Nephron (organoid): ENCODE measurements at regions not wholly inside any gene's neighbourhood (a gene's known extent, or its start where the extent isn't known, plus 50 kb on each side); places are given as distances from the start of the nearest gene placed in this dataset.

ENCODE experiments used
- H3K27ac Mint-ChIP-seq, 3 experiments: 2 replicates each; pipeline ENCODE4 v1.8.0; 2020; ENCODE audit warnings: mixed read lengths in 3 of 3, mild to moderate bottlenecking in 2 of 3, moderate library complexity in 1 of 3
- H3K27me3 Mint-ChIP-seq: 2 replicates; pipeline ENCODE4 v1.8.0; 2021; ENCODE audit warnings: low read depth, mild to moderate bottlenecking, moderate library complexity, mixed read lengths
- H3K36me3 Mint-ChIP-seq: 2 replicates; pipeline ENCODE4 v1.8.0; 2020; ENCODE audit warnings: low read depth, mixed read lengths
- H3K4me1 Mint-ChIP-seq: 2 replicates; pipeline ENCODE4 v1.8.0; 2020; ENCODE audit warnings: mixed read lengths
- H3K4me3 Mint-ChIP-seq, 3 experiments: 2 replicates each; pipeline ENCODE4 v1.8.0; 2020; ENCODE audit warnings: mild to moderate bottlenecking in 3 of 3, mixed read lengths in 3 of 3, moderate library complexity in 2 of 3
- H3K9me3 Mint-ChIP-seq: 2 replicates; pipeline ENCODE4 v1.8.0; 2020; ENCODE audit warnings: mixed read lengths
- CTCF ChIP-seq, 3 experiments: fragments of 200-600 bp; sonication (generic); IDR thresholded peaks; one replicate each; pipeline ENCODE4 v1.5.0; 2021; ENCODE audit warnings: antibody characterized with exemption in 3 of 3; ENCODE audit not compliant: unreplicated experiment in 3 of 3

DNA sequence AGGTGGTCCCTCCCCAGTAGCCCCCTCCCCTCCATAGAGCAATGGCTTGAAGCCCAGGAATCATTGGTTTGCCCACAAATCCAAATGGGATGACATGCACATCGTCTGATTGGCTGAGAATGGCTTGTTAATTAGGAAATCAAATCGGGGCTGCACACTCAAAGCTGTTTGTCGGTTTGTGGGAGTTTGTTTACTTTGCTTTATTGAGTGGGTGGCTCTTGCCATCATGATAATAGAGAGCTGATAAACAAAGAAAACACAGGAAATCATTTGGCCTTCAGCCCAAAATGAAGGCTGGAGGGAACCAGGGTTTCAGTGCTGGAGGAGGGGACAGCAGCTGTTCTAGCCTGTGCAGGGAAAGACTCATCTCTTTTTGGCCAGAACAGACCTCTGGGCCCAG lies 316.3 kb downstream of the CBLN1 start:
- H3K4me3 Mint-ChIP-seq = no peak overlapping the region
- peaks cover 21% of the 10 kb centered on the region for H3K27me3 Mint-ChIP-seq
- no peak for TF ChIP-seq CTCF (IDR thresholded peaks at IDR 0.05; ENCODE audit: unreplicated experiment in 3 of 3)
- H3K36me3 Mint-ChIP-seq = no peaks in the 10 kb centered on the region
- no peak overlapping the region for H3K27ac Mint-ChIP-seq
- no peaks in the 10 kb centered on the region for H3K9me3 Mint-ChIP-seq
- H3K4me1 Mint-ChIP-seq = peaks cover 15% of the 10 kb centered on the region

GRCh38 chr16:48963901-48964615 lies 317.6 kb downstream of the CBLN1 start:
- Mint-ChIP-seq H3K9me3 (no peaks in the 10 kb centered on the region), H3K36me3 (no peaks in the 10 kb centered on the region), H3K4me3 (no peak overlapping the region), H3K27ac (no peak overlapping the region), H3K4me1 (peaks cover 20% of the 10 kb centered on the region), H3K27me3 (peaks cover 22% of the 10 kb centered on the region)
- TF ChIP-seq CTCF (IDR thresholded peaks at IDR 0.05; ENCODE audit: unreplicated experiment in 3 of 3) = no peak

- H3K9me3 Mint-ChIP-seq = no peaks in the 10 kb centered on the region
- H3K4me1 Mint-ChIP-seq = peaks cover 20% of the 10 kb centered on the region
- H3K27me3 Mint-ChIP-seq = peaks cover 25% of the 10 kb centered on the region
- H3K4me3 Mint-ChIP-seq = no peak overlapping the region
- no peak for TF ChIP-seq CTCF (IDR thresholded peaks at IDR 0.05; ENCODE audit: unreplicated experiment in 3 of 3)
- no peak overlapping the region for H3K27ac Mint-ChIP-seq
- no peaks in the 10 kb centered on the region for H3K36me3 Mint-ChIP-seq
Observed at GRCh38 chr16:48963306-48963705, 318.3 kb downstream of the CBLN1 start.

DNA sequence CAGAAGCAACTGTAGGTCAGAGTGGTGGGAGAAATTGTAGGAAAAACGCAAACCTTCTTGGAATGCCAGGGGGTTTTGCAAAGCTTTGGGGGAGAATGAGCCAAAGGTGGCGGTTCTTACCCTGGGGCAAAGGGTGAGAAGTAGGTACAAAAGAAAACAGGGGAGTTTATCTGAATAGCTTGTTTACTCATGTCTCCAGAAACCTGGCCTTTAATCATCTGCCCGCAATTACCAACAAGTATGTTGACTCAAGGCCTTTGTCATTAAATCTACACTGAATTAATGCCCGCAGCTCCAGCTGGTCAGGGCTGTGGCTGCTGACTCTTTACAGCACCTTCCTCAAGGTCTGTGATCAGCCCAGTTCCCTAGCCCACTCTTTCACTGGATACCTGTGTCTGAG lies 320.1 kb downstream of the CBLN1 start:
- TF ChIP-seq CTCF (IDR thresholded peaks at IDR 0.05; ENCODE audit: unreplicated experiment in 3 of 3) = no peak
- H3K27ac Mint-ChIP-seq = no peak overlapping the region
- H3K27me3 Mint-ChIP-seq = peaks cover 23% of the 10 kb centered on the region
- H3K4me1 Mint-ChIP-seq = peaks cover 20% of the 10 kb centered on the region
- H3K9me3 Mint-ChIP-seq = no peaks in the 10 kb centered on the region
- H3K36me3 Mint-ChIP-seq = no peaks in the 10 kb centered on the region
- no peak overlapping the region for H3K4me3 Mint-ChIP-seq

DNA sequence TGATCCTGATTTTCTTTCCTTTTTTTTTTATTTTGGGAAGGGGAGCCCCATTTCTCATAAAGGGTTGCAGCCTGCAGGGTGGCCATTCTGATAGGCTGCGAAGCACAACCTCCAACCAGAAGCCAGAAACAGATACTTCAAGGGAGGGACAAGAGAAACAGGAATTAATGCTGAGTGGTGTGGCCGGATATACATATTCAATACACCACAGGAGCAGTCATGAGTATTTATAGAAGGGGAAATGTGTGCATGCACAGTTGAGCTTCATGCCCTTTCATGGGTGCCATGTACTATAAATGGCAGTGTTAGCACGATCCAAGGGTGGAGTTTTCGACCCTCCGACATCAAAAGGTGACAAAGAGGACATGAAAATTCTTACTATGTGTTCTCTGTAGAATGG lies 320.8 kb downstream of the CBLN1 start:
- H3K36me3 Mint-ChIP-seq = no peaks in the 10 kb centered on the region
- H3K27ac Mint-ChIP-seq = no peak overlapping the region
- peaks cover 16% of the 10 kb centered on the region for H3K4me1 Mint-ChIP-seq

More for the DNA sequence above, 320.8 kb downstream of the CBLN1 start:
- Mint-ChIP-seq H3K4me3 (no peak overlapping the region), H3K9me3 (no peaks in the 10 kb centered on the region), H3K27me3 (peaks cover 23% of the 10 kb centered on the region)
- no peak for TF ChIP-seq CTCF (IDR thresholded peaks at IDR 0.05; ENCODE audit: unreplicated experiment in 3 of 3)
